MCF 10A (cell line): ENCODE measurements at regions not wholly inside any gene's neighbourhood (a gene's known extent, or its start where the extent isn't known, plus 50 kb on each side); places are given as distances from the start of the nearest gene placed in this dataset.
A peak's percentile ranks its signal among the peaks of the same experiment; 100 is the strongest.

Experiments used
- BruUV-seq: library from RNA; stranded (reverse); fragments of 400-500 nt; replicated peaks from 2 replicates; lab custom pipeline; 2021; lab: Mats Ljungman, UMichigan
- CTCF ChIA-PET: fragments of 300-600 bp; sonication (Branson Sonifier 250); formaldehyde crosslinking; extraction: SDS; loops from one replicate; lab custom pipeline; 2021; ENCODE audit warnings: antibody characterized with exemption, inconsistent platforms; lab: Yijun Ruan, JAX
- POLR2A ChIA-PET: fragments of 300-600, 350-650 bp; sonication (Branson Sonifier 250); formaldehyde crosslinking; extraction: SDS; loops from one replicate; lab custom pipeline; 2020; ENCODE audit warnings: antibody characterized with exemption, inconsistent platforms; lab: Yijun Ruan, JAX
- DNase-seq: peaks from one replicate; pipeline ENCODE4 v3.0.0-alpha.2; 2018; ENCODE audit not compliant: unreplicated experiment
- H3K27ac Mint-ChIP-seq: one replicate; pipeline ENCODE4 v1.8.0; 2022; ENCODE audit warnings: mild to moderate bottlenecking, low read depth, mixed read lengths; ENCODE audit not compliant: unreplicated experiment
- H3K27me3 Mint-ChIP-seq: one replicate; pipeline ENCODE4 v1.8.0; 2022; ENCODE audit warnings: mixed read lengths; ENCODE audit not compliant: insufficient read depth, unreplicated experiment
- H3K36me3 Mint-ChIP-seq: one replicate; pipeline ENCODE4 v1.8.0; 2022; ENCODE audit warnings: mild to moderate bottlenecking, moderate library complexity, mixed read lengths; ENCODE audit not compliant: insufficient read depth, unreplicated experiment
- H3K4me1 Mint-ChIP-seq: one replicate; pipeline ENCODE4 v1.8.0; 2022; ENCODE audit warnings: mixed read lengths; ENCODE audit not compliant: insufficient read depth, unreplicated experiment
- H3K4me3 Mint-ChIP-seq: one replicate; pipeline ENCODE4 v1.8.0; 2022; ENCODE audit warnings: mild to moderate bottlenecking, moderate library complexity, mixed read lengths; ENCODE audit not compliant: unreplicated experiment
- H3K9me3 Mint-ChIP-seq: one replicate; pipeline ENCODE4 v1.8.0; 2022; ENCODE audit warnings: mixed read lengths; ENCODE audit not compliant: unreplicated experiment
- CTCF ChIP-seq: fragments of 200-600 bp; IDR thresholded peaks from one replicate; pipeline ENCODE4 v1.8.0; 2022; ENCODE audit warnings: antibody characterized with exemption, mild to moderate bottlenecking; ENCODE audit not compliant: unreplicated experiment
- intact Hi-C: fragments of 100-400 bp; cut with micrococcal nuclease; formaldehyde crosslinking; loops from 2 replicates; pipeline ENCODE4 v1.14.1; 2022

DNA sequence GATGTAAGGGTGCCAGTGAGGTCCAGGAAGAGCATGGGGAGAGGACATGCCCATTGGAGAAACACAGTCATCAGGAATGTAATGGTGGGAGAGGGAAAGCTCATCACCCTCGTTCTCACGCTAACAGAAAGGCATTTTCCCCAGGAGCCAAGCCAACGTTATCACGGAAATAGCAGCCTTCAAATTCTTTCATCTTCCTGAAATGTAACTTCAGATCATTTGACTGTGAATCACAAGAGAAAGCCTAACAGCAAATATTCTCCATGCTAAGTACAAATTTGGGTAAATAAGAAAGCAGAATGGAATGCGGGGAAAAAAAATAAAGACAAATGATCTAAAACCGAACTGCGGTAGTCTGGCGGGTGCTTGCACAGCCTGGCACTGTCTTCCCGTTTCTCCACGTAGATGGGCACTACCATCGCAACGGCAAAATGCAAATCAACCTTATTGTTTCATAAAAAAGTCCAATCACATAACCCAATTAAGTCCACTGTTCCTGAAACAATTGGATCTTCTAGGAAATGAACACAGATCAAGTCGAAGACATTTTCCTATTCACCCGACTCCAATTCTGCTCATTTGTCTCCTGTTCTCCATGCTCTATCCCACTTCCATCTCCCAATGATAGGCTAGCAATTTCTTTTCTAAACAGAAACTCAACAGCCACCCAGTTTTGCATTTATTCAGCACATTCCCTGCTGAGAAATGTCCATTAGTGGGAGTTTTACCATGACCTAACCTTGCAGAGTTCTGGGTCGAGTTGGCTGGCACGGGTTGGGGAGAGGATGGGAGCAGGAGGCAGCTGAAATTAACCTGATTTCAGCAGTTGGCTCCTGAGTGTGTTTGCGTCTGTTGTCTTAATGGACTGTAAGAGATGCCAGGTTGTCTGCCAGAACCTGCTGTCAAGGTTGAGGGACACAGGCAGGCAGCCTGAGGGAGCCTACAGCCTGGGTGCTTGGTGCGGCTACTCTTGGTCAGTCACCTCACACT, 74.6 kb upstream of the FRMD4A start:
- Mint-ChIP-seq H3K36me3 (no peaks in the 10 kb centered on the region), H3K9me3 (peaks cover 7% of the 10 kb centered on the region), H3K27ac (no peak overlapping the region), H3K27me3 (no peaks in the 10 kb centered on the region), H3K4me3 (no peak overlapping the region), H3K4me1 (no peaks in the 10 kb centered on the region)
- intact Hi-C loops, result no loop called here
- ChIA-PET CTCF (no interaction called here), POLR2A (no interaction called here)
- no peak for TF ChIP-seq CTCF
- peak; percentile 20 for DNase-seq
- BruUV-seq, result no TSS peak

GRCh38 chr10:14403881-14404623, 73.3 kb upstream of the FRMD4A start:
- Mint-ChIP-seq H3K9me3 (no peaks in the 10 kb centered on the region), H3K4me1 (no peaks in the 10 kb centered on the region), H3K27me3 (no peaks in the 10 kb centered on the region), H3K4me3 (no peak overlapping the region), H3K36me3 (no peaks in the 10 kb centered on the region), H3K27ac (no peak overlapping the region)
- BruUV-seq, result no TSS peak
- ChIA-PET CTCF (no interaction called here), POLR2A (no interaction called here)
- DNase-seq, result no peak
- no peak for TF ChIP-seq CTCF
- intact Hi-C loops, result no loop called here

- DNase-seq, result no peak
- ChIA-PET CTCF (interaction anchor here (0.6 kb wide), 1 partner anchor 128 kb away, joined by 3 read pairs; no protein-coding TSS in a partner anchor), POLR2A (no interaction called here)
- Mint-ChIP-seq H3K27ac (no peak overlapping the region), H3K4me1 (no peaks in the 10 kb centered on the region), H3K27me3 (no peaks in the 10 kb centered on the region), H3K4me3 (no peak overlapping the region), H3K9me3 (no peaks in the 10 kb centered on the region), H3K36me3 (no peaks in the 10 kb centered on the region)
- intact Hi-C loops, result no loop called here
- no peak for TF ChIP-seq CTCF
- no TSS peak for BruUV-seq
Measured at GRCh38 chr10:14403359-14403758, 72.6 kb upstream of the FRMD4A start.

DNA sequence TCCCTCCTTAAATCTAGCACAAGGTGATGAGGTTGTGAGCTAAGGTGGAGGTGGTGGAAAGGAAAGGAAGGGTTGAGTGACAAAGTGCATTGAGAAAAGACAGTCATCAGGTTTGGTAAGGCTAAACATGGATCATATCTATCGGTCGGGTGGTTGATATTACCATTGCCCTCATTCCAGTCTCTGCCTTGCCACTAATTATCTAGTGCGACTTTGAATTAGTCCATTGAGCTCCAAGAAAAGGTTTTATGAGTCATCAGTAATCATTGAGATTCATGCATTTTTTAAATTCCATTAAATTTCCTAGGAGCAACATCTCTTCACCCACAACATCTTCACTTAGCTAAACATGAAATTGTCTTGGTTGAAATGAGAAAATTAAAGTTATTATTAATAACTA, 68.9 kb upstream of the FRMD4A start:
- peaks cover 6% of the 10 kb centered on the region for H3K9me3 Mint-ChIP-seq
- CTCF ChIA-PET, result interaction anchor here (1.3 kb wide), 1 partner anchor 10 kb away, joined by 3 read pairs; no protein-coding TSS in a partner anchor
- no peaks in the 10 kb centered on the region for H3K27me3 Mint-ChIP-seq
- H3K27ac Mint-ChIP-seq, result no peak overlapping the region
- DNase-seq, result no peak
- BruUV-seq, result no TSS peak
- no peaks in the 10 kb centered on the region for H3K36me3 Mint-ChIP-seq
- TF ChIP-seq CTCF, result no peak
- POLR2A ChIA-PET, result no interaction called here
- H3K4me3 Mint-ChIP-seq, result no peak overlapping the region
- intact Hi-C loops, result no loop called here
- H3K4me1 Mint-ChIP-seq, result no peaks in the 10 kb centered on the region
